ENCODE measurements at regions not wholly inside any gene's neighbourhood (a gene's known extent, or its start where the extent isn't known, plus 50 kb on each side); places are given as distances from the start of the nearest gene placed in this dataset.

GRCh38 chr2:76073992-76074604, 363.4 kb upstream of the GCFC2 start:
- DNase-seq (ENCODE audit: low read depth), result no peak
- no peak for TF ChIP-seq CTCF (IDR thresholded peaks at IDR 0.05; ENCODE audit: low read depth, low read length, missing control alignments)

GRCh38 chr2:76050196-76050595, 339.5 kb upstream of the GCFC2 start:
- H3K4me3 ChIP-seq (ENCODE audit: low read depth, low read length), result no peak overlapping the region
- DNase-seq (ENCODE audit: low read depth), result no peak
- no peak for TF ChIP-seq CTCF (IDR thresholded peaks at IDR 0.05; ENCODE audit: low read depth, low read length, missing control alignments)

More at GRCh38 chr2:76073992-76074604, 363.4 kb upstream of the GCFC2 start:
- no peak overlapping the region for H3K4me3 ChIP-seq (ENCODE audit: low read depth, low read length)

- DNase-seq (ENCODE audit: low read depth), result no peak
- no peak overlapping the region for H3K4me3 ChIP-seq (ENCODE audit: low read depth, low read length)
- TF ChIP-seq CTCF (IDR thresholded peaks at IDR 0.05; ENCODE audit: low read depth, low read length, missing control alignments), result no peak
Measured at GRCh38 chr2:76044701-76045100, 334.0 kb upstream of the GCFC2 start.

- no peak for DNase-seq (ENCODE audit: low read depth)
- H3K4me3 ChIP-seq (ENCODE audit: low read depth, low read length), result no peak overlapping the region
- no peak for TF ChIP-seq CTCF (IDR thresholded peaks at IDR 0.05; ENCODE audit: low read depth, low read length, missing control alignments)
Measured at GRCh38 chr2:76039505-76039904, 328.8 kb upstream of the GCFC2 start.

GRCh38 chr2:76027761-76028160, 317.0 kb upstream of the GCFC2 start:
- DNase-seq (ENCODE audit: low read depth), result no peak
- TF ChIP-seq CTCF (IDR thresholded peaks at IDR 0.05; ENCODE audit: low read depth, low read length, missing control alignments), result no peak
- H3K4me3 ChIP-seq (ENCODE audit: low read depth, low read length), result no peak overlapping the region

GRCh38 chr2:76019128-76019527, 308.4 kb upstream of the GCFC2 start:
- no peak overlapping the region for H3K4me3 ChIP-seq (ENCODE audit: low read depth, low read length)
- TF ChIP-seq CTCF (IDR thresholded peaks at IDR 0.05; ENCODE audit: low read depth, low read length, missing control alignments), result no peak
- no peak for DNase-seq (ENCODE audit: low read depth)

- H3K4me3 ChIP-seq (ENCODE audit: low read depth, low read length), result no peak overlapping the region
- DNase-seq (ENCODE audit: low read depth), result no peak
- no peak for TF ChIP-seq CTCF (IDR thresholded peaks at IDR 0.05; ENCODE audit: low read depth, low read length, missing control alignments)
Measured at GRCh38 chr2:76009484-76009883, 298.8 kb upstream of the GCFC2 start.
